OCI-LY7 (cell line): ENCODE measurements at regions not wholly inside any gene's neighbourhood (a gene's known extent, or its start where the extent isn't known, plus 50 kb on each side); places are given as distances from the start of the nearest gene placed in this dataset.

Experiments used
- BruUV-seq: library from RNA; stranded (reverse); fragments of 400-500 nt; replicated peaks from 2 replicates; lab custom pipeline; 2021; lab: Mats Ljungman, UMichigan
- CTCF ChIA-PET: fragments of 300-600 bp; sonication (Branson Sonifier 250); formaldehyde crosslinking; loops from one replicate; lab custom pipeline; 2022; ENCODE audit warnings: antibody characterized with exemption; ENCODE audit not compliant: unreplicated experiment; lab: Charles Lee
- POLR2A ChIA-PET: fragments of 300-600 bp; sonication (Branson Sonifier 250); formaldehyde crosslinking; loops from one replicate; lab custom pipeline; 2022; ENCODE audit warnings: antibody characterized with exemption; lab: Charles Lee
- DNase-seq: peaks from one replicate; pipeline ENCODE4 v3.0.0-alpha.2; 2015; ENCODE audit warnings: low spot score
- H2AFZ ChIP-seq: fragments of 200-600 bp; sonication (generic), shearing (Covaris generic); 2 replicates; pipeline ENCODE4 v1.6.1; 2014; ENCODE audit warnings: mild to moderate bottlenecking, antibody characterized with exemption, low read length, moderate library complexity
- H3K27ac ChIP-seq: fragments of 200-600 bp; sonication (generic); 2 replicates; pipeline ENCODE4 v1.5.1; 2014; ENCODE audit warnings: mixed run types, low read depth, mild to moderate bottlenecking, moderate library complexity, low read length, inconsistent platforms; ENCODE audit not compliant: poor library complexity, severe bottlenecking
- H3K36me3 ChIP-seq: fragments of 200-600 bp; sonication (generic); 2 replicates; pipeline ENCODE4 v1.6.1; 2014; ENCODE audit warnings: mild to moderate bottlenecking, antibody characterized with exemption, low read length, moderate library complexity, mixed read lengths; ENCODE audit not compliant: insufficient read depth
- H3K4me1 ChIP-seq: fragments of 200-600 bp; sonication (generic); 2 replicates; pipeline ENCODE4 v1.5.1; 2014; ENCODE audit warnings: mild to moderate bottlenecking, low read length; ENCODE audit not compliant: insufficient read depth, poor library complexity, severe bottlenecking
- H3K4me2 ChIP-seq: fragments of 200-600 bp; sonication (generic); 2 replicates; pipeline ENCODE4 v1.6.1; 2014; ENCODE audit warnings: mild to moderate bottlenecking, low read length
- H3K4me3 ChIP-seq: fragments of 200-600 bp; sonication (generic); 2 replicates; pipeline ENCODE4 v1.5.1; 2014; ENCODE audit warnings: mild to moderate bottlenecking, low read depth, low read length; ENCODE audit not compliant: poor library complexity, severe bottlenecking
- H3K79me2 ChIP-seq: fragments of 200-600 bp; sonication (generic); 2 replicates; pipeline ENCODE4 v1.6.1; 2016; ENCODE audit warnings: low read depth, mild to moderate bottlenecking, low read length, moderate library complexity, mixed read lengths; ENCODE audit not compliant: insufficient read depth
- H3K9me2 ChIP-seq: fragments of 200-600 bp; sonication (generic); 2 replicates; pipeline ENCODE4 v1.6.1; 2016; ENCODE audit warnings: mild to moderate bottlenecking, low read length, mixed read lengths; ENCODE audit not compliant: insufficient read depth
- H3K9me3 ChIP-seq: fragments of 200-600 bp; sonication (generic); 2 replicates; pipeline ENCODE4 v1.6.1; 2014; ENCODE audit warnings: mild to moderate bottlenecking, mixed run types, low read length, mixed read lengths
- H4K20me1 ChIP-seq: fragments of 200-600 bp; sonication (generic); 2 replicates; pipeline ENCODE4 v1.6.1; 2014; ENCODE audit warnings: mild to moderate bottlenecking, antibody characterized with exemption, low read length, moderate library complexity, mixed read lengths; ENCODE audit not compliant: insufficient read depth
- CTCF ChIP-seq: fragments of 200-600 bp; sonication (generic); conservative IDR thresholded peaks from 2 replicates; pipeline ENCODE4 v1.5.1; 2014; ENCODE audit warnings: mild to moderate bottlenecking, antibody characterized with exemption, low read length, moderate library complexity, mixed read lengths
- EZH2phosphoT487 ChIP-seq: fragments of 200-600 bp; sonication (generic); IDR thresholded peaks from 2 replicates; pipeline ENCODE4 v1.6.1; 2018; ENCODE audit warnings: low read depth, borderline replicate concordance, mild to moderate bottlenecking, mixed run types, antibody characterized with exemption, low read length, moderate library complexity, mixed read lengths
- intact Hi-C: fragments of 100-400 bp; cut with micrococcal nuclease; formaldehyde crosslinking; loops from one replicate; pipeline ENCODE4 v1.10.0; 2022; ENCODE audit not compliant: unreplicated experiment

- no peak overlapping the region for H2AFZ ChIP-seq
- H3K9me3 ChIP-seq = no peaks in the 10 kb centered on the region
- no TSS peak for BruUV-seq
- no peaks in the 10 kb centered on the region for H3K36me3 ChIP-seq
- CTCF ChIA-PET = no interaction called here
- no peaks in the 10 kb centered on the region for H3K9me2 ChIP-seq
- H3K4me3 ChIP-seq = no peak overlapping the region
- no peak for TF ChIP-seq EZH2phosphoT487
- TF ChIP-seq CTCF = no peak
- intact Hi-C loops = no loop called here
- POLR2A ChIA-PET = interaction anchor here (1.0 kb wide), 1 partner anchor 16 kb away, joined by 3 read pairs; no protein-coding TSS in a partner anchor
- no peak overlapping the region for H3K27ac ChIP-seq
- H3K79me2 ChIP-seq = no peaks in the 10 kb centered on the region
- H4K20me1 ChIP-seq = no peaks in the 10 kb centered on the region
- DNase-seq = no peak
- no peaks in the 10 kb centered on the region for H3K4me1 ChIP-seq
- no peak overlapping the region for H3K4me2 ChIP-seq
Observed at GRCh38 chr16:52709306-52709705, 162.4 kb upstream of the TOX3 start.

GRCh38 chr16:52708476-52708875 is 161.5 kb upstream of the TOX3 start:
- ChIA-PET CTCF (no interaction called here), POLR2A (no interaction called here)

More at GRCh38 chr16:52708476-52708875, 161.5 kb upstream of the TOX3 start:
- Histone ChIP-seq H2AFZ (no peak overlapping the region), H3K79me2 (no peaks in the 10 kb centered on the region), H3K9me3 (no peaks in the 10 kb centered on the region), H3K27ac (no peak overlapping the region), H3K36me3 (no peaks in the 10 kb centered on the region), H4K20me1 (no peaks in the 10 kb centered on the region), H3K4me2 (no peak overlapping the region), H3K9me2 (no peaks in the 10 kb centered on the region), H3K4me3 (no peak overlapping the region), H3K4me1 (no peaks in the 10 kb centered on the region)
- BruUV-seq = no TSS peak
- TF ChIP-seq EZH2phosphoT487 (no peak), CTCF (no peak)
- intact Hi-C loops = no loop called here
- no peak for DNase-seq
